K562 (cell line): ENCODE measurements at regions not wholly inside any gene's neighbourhood (a gene's known extent, or its start where the extent isn't known, plus 50 kb on each side); places are given as distances from the start of the nearest gene placed in this dataset.

Experiments
- ARNT ChIP-seq, 2 experiments: fragments of 450-650 bp; IDR thresholded peaks; 2 replicates each; pipeline ENCODE4 v1.6.1; 2016; ENCODE audit warnings: mild to moderate bottlenecking in 1 of 2
- EP300 ChIP-seq: IDR thresholded peaks from 2 replicates; pipeline ENCODE4 v1.6.1; 2012; ENCODE audit warnings: low read length, improper control_type of control experiment
- RAD51 ChIP-seq: fragments of 450-650 bp; IDR thresholded peaks from 2 replicates; pipeline ENCODE4 v1.7.1; 2016; ENCODE audit warnings: low read depth, mild to moderate bottlenecking, borderline replicate concordance
- TCF7L2 ChIP-seq: fragments of 150-350 bp; IDR thresholded peaks from 2 replicates; pipeline ENCODE4 v1.6.1; 2016; ENCODE audit warnings: low read depth, mild to moderate bottlenecking, low read length, moderate library complexity
- TEAD1 ChIP-seq, 2 experiments: fragments of 450-650 bp in 1 of 2; sonication (generic) in 1 of 2; formaldehyde crosslinking; IDR thresholded peaks; 2 replicates each; pipeline versions ENCODE4 v1.4.0 to v1.8.0; 2020 to 2022; ENCODE audit warnings: mild to moderate bottlenecking in 2 of 2, missing genetic modification reagents in 1 of 2
- ZNF311 ChIP-seq: fragments of 250-450 bp; sonication (Bioruptor Pico); IDR thresholded peaks from 2 replicates; pipeline ENCODE4 v1.4.0; 2020; ENCODE audit warnings: mild to moderate bottlenecking, moderate library complexity

DNA sequence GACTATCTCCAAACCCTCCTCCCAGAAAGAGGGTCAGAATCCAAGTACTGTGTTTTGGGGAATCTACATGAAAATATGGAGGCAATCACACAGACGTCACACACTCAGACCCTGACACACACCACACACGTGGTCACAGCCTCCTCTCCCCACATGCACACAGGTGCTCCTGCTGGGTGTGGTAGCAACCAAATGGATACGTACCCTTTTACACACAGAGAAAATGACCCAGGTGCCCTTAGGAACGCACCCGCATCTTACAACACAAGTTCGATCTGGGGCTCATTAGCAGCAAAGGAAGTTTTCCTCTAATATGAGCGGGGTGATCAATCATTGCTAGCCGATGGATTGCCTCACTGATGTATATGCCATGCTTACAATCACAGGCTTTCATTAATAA is 480.2 kb upstream of the KLF4 start:
- TF ChIP-seq ZNF311 (CRISPR knock-in tag) (no peak), ARNT (IDR thresholded peaks at IDR 0.05) (no peak), EP300 (no peak), RAD51 (no peak), TEAD1 (CRISPR knock-in tag; IDR thresholded peaks at IDR 0.05) (no peak), TCF7L2 (no peak)
